Esophagus squamous epithelium (tissue), 5 donors: ENCODE measurements at regions not wholly inside any gene's neighbourhood (a gene's known extent, or its start where the extent isn't known, plus 50 kb on each side); places are given as distances from the start of the nearest gene placed in this dataset.

Experiments used
- DNase-seq: peaks from one replicate; lab custom pipeline; 2025; lab: John Stamatoyannopoulos, UW
- H3K27ac ChIP-seq, 4 donors: fragments of 200-600 bp; sonication (generic); one replicate each; pipeline ENCODE4 v1.5.1; 2016 to 2019; ENCODE audit warnings: mild to moderate bottlenecking in 1 of 4
- H3K27me3 ChIP-seq, 4 donors: fragments of 200-600 bp; sonication (generic); 1 replicate in 3 of 4; 2 replicates in 1 of 4; pipeline versions ENCODE4 v1.5.1 to v1.6.0; 2017 to 2021; ENCODE audit warnings: antibody characterized with exemption in 1 of 4
- H3K36me3 ChIP-seq, 3 donors: fragments of 200-600 bp; sonication (generic); one replicate each; pipeline ENCODE4 v1.5.1; 2016 to 2019
- H3K4me1 ChIP-seq, 3 donors: fragments of 200-600 bp; sonication (generic); one replicate each; pipeline ENCODE4 v1.5.1; 2017 to 2019
- H3K4me3 ChIP-seq, 4 donors: fragments of 200-600 bp; sonication (generic); 1 replicate in 3 of 4; 2 replicates in 1 of 4; pipeline ENCODE4 v1.5.1; 2016 to 2019; ENCODE audit warnings: mild to moderate bottlenecking in 2 of 4, moderate library complexity in 1 of 4
- H3K9me3 ChIP-seq, 3 donors: fragments of 200-600 bp; sonication (generic); one replicate each; pipeline ENCODE4 v1.5.1; 2016 to 2019
- CTCF ChIP-seq, 6 experiments: fragments of 450-650 bp in 4 of 6; fragments of 200-600 bp in 2 of 6; sonication (generic) in 2 of 6; IDR thresholded peaks; one replicate each; pipeline ENCODE4 v1.5.1; 2016 to 2019; ENCODE audit warnings: antibody characterized with exemption in 6 of 6, mild to moderate bottlenecking in 4 of 6, moderate library complexity in 4 of 6
- POLR2A ChIP-seq, 4 donors: fragments of 450-650 bp; IDR thresholded peaks; one replicate each; pipeline ENCODE4 v1.6.1; 2017; ENCODE audit warnings: antibody characterized with exemption in 4 of 4, mild to moderate bottlenecking in 4 of 4, moderate library complexity in 3 of 4
- whole genome bisulfite sequencing, 2 donors: methylation state at CpG; one replicate each; pipeline ENCODE4 v1.1.5; 2018; 5-methylcytosine and 5-hydroxymethylcytosine counted together
- intact Hi-C: fragments of 100-400 bp; cut with DNase I; formaldehyde crosslinking; loops from one replicate; pipeline ENCODE4 v1.15.0; 2022
- donor health status: DM: yes; HTN: yes; CAD: no.

- DNase-seq: no peak
- intact Hi-C loops: no loop called here
- H3K4me3 ChIP-seq: no peak overlapping the region
- TF ChIP-seq POLR2A (IDR thresholded peaks at IDR 0.05) (no peak), CTCF (IDR thresholded peaks at IDR 0.05) (no peak)
- H3K27ac ChIP-seq: no peak overlapping the region
- WGBS, 2 donors: 64 to 65% methylated on average over 6 of the region's 10 CpGs
- no peaks in the 10 kb centered on the region for H3K36me3 ChIP-seq
- peaks cover 0 to 4% (median 0%) of the 10 kb centered on the region in 3 donors for H3K9me3 ChIP-seq
- H3K4me1 ChIP-seq: peaks cover 0 to 8% (median 0%) of the 10 kb centered on the region in 3 donors
- H3K27me3 ChIP-seq: peaks cover 0 to 76% (median 0%) of the 10 kb centered on the region in 4 donors
Observed at GRCh38 chr4:8696369-8697127, 104.0 kb downstream of the CPZ start.

GRCh38 chr4:8695237-8696219 is 103.0 kb downstream of the CPZ start:
- Histone ChIP-seq H3K9me3 (peaks cover 0 to 4% (median 0%) of the 10 kb centered on the region in 3 donors), H3K36me3 (no peaks in the 10 kb centered on the region), H3K27me3 (peaks cover 0 to 66% (median 0%) of the 10 kb centered on the region in 4 donors), H3K4me3 (no peak overlapping the region), H3K4me1 (peaks cover 0 to 6% (median 0%) of the 10 kb centered on the region in 3 donors), H3K27ac (no peak overlapping the region)
- intact Hi-C loops: no loop called here
- no peak for DNase-seq
- WGBS, 2 donors: 64 to 70% methylated on average over 12 to 15 of the region's 18 CpGs
- TF ChIP-seq CTCF (IDR thresholded peaks at IDR 0.05): no peak
- no peak for TF ChIP-seq POLR2A (IDR thresholded peaks at IDR 0.05)

GRCh38 chr4:8694651-8695151 is 102.1 kb downstream of the CPZ start:
- Histone ChIP-seq H3K4me1 (no peaks in the 10 kb centered on the region), H3K36me3 (no peaks in the 10 kb centered on the region), H3K4me3 (no peak overlapping the region), H3K9me3 (peaks cover 0 to 4% (median 0%) of the 10 kb centered on the region in 3 donors), H3K27ac (no peak overlapping the region), H3K27me3 (peaks cover 0 to 67% (median 0%) of the 10 kb centered on the region in 4 donors)
- intact Hi-C loops: no loop called here
- 48 to 52% methylated on average over 9 to 10 of the region's 10 CpGs for WGBS, 2 donors
- no peak for DNase-seq
- no peak for TF ChIP-seq CTCF (IDR thresholded peaks at IDR 0.05)
- no peak for TF ChIP-seq POLR2A (IDR thresholded peaks at IDR 0.05)

GRCh38 chr4:8694226-8694625 is 101.7 kb downstream of the CPZ start:
- no peak for TF ChIP-seq CTCF (IDR thresholded peaks at IDR 0.05)
- no peak for TF ChIP-seq POLR2A (IDR thresholded peaks at IDR 0.05)
- Histone ChIP-seq H3K4me3 (no peak overlapping the region), H3K36me3 (no peaks in the 10 kb centered on the region), H3K27me3 (peaks cover 0 to 67% (median 0%) of the 10 kb centered on the region in 4 donors), H3K9me3 (peaks cover 0 to 4% (median 0%) of the 10 kb centered on the region in 3 donors), H3K27ac (no peak overlapping the region), H3K4me1 (no peaks in the 10 kb centered on the region)
- no peak for DNase-seq
- WGBS, 2 donors: 46 to 53% methylated on average over 4 to 7 of the region's 8 CpGs
- intact Hi-C loops: no loop called here
